ENCODE measurements at regions not wholly inside any gene's neighbourhood (a gene's known extent, or its start where the extent isn't known, plus 50 kb on each side); places are given as distances from the start of the nearest gene placed in this dataset.
A peak's percentile ranks its signal among the peaks of the same experiment; 100 is the strongest.

GRCh38 chr12:14259481-14260010, 105.9 kb upstream of the ATF7IP start:
- Mint-ChIP-seq H3K27ac (no peak overlapping the region), H3K36me3 (ENCODE audit: low read depth) (peaks cover 1% of the 10 kb centered on the region), H3K4me3 (no peak overlapping the region), H3K9me3 (peaks cover 16% of the 10 kb centered on the region), H3K27me3 (ENCODE audit: low read depth) (no peaks in the 10 kb centered on the region), H3K4me1 (ENCODE audit: low read depth) (peaks cover 59% of the 10 kb centered on the region)
- intact Hi-C loops (cut with micrococcal nuclease) = loop anchor here (5.0 kb wide), 1 partner anchor 1313 kb away; no protein-coding TSS in a partner anchor
- DNase-seq = no peak
- CTCF ChIA-PET = interaction anchor here (1.8 kb wide), 1 partner anchor 195 kb away, joined by 4 read pairs; no protein-coding TSS in a partner anchor

- no peak for DNase-seq
- H3K9me3 Mint-ChIP-seq = peaks cover 17% of the 10 kb centered on the region
- no peak overlapping the region for H3K4me3 Mint-ChIP-seq
- intact Hi-C loops (cut with micrococcal nuclease) = no loop called here
- H3K27ac Mint-ChIP-seq = peak overlapping the region; percentile 24
- peaks cover 1% of the 10 kb centered on the region for H3K36me3 Mint-ChIP-seq (ENCODE audit: low read depth)
- no peaks in the 10 kb centered on the region for H3K27me3 Mint-ChIP-seq (ENCODE audit: low read depth)
- CTCF ChIA-PET = no interaction called here
- peaks cover 53% of the 10 kb centered on the region for H3K4me1 Mint-ChIP-seq (ENCODE audit: low read depth)
Observed at GRCh38 chr12:14260011-14260993, 105.2 kb upstream of the ATF7IP start.

GRCh38 chr12:14261096-14261495, 104.4 kb upstream of the ATF7IP start:
- Mint-ChIP-seq H3K36me3 (ENCODE audit: low read depth) (peaks cover 1% of the 10 kb centered on the region), H3K9me3 (peaks cover 17% of the 10 kb centered on the region), H3K27ac (peak overlapping the region; percentile 24), H3K4me3 (no peak overlapping the region), H3K27me3 (ENCODE audit: low read depth) (no peaks in the 10 kb centered on the region), H3K4me1 (ENCODE audit: low read depth) (peaks cover 45% of the 10 kb centered on the region)
- CTCF ChIA-PET = no interaction called here
- DNase-seq = no peak
- intact Hi-C loops (cut with micrococcal nuclease) = no loop called here

- peak overlapping the region; percentile 43 for H3K27ac Mint-ChIP-seq
- H3K9me3 Mint-ChIP-seq = peaks cover 17% of the 10 kb centered on the region
- DNase-seq = no peak
- CTCF ChIA-PET = interaction anchor here (0.6 to 0.8 kb wide), 2 partner anchors 24 to 191 kb away, joined by 3 to 5 read pairs; no protein-coding TSS in a partner anchor
- intact Hi-C loops (cut with micrococcal nuclease) = no loop called here
- H3K36me3 Mint-ChIP-seq (ENCODE audit: low read depth) = peaks cover 1% of the 10 kb centered on the region
- H3K4me1 Mint-ChIP-seq (ENCODE audit: low read depth) = peaks cover 38% of the 10 kb centered on the region
- no peak overlapping the region for H3K4me3 Mint-ChIP-seq
- H3K27me3 Mint-ChIP-seq (ENCODE audit: low read depth) = no peaks in the 10 kb centered on the region
Observed at GRCh38 chr12:14261861-14262260, 103.6 kb upstream of the ATF7IP start.

DNA sequence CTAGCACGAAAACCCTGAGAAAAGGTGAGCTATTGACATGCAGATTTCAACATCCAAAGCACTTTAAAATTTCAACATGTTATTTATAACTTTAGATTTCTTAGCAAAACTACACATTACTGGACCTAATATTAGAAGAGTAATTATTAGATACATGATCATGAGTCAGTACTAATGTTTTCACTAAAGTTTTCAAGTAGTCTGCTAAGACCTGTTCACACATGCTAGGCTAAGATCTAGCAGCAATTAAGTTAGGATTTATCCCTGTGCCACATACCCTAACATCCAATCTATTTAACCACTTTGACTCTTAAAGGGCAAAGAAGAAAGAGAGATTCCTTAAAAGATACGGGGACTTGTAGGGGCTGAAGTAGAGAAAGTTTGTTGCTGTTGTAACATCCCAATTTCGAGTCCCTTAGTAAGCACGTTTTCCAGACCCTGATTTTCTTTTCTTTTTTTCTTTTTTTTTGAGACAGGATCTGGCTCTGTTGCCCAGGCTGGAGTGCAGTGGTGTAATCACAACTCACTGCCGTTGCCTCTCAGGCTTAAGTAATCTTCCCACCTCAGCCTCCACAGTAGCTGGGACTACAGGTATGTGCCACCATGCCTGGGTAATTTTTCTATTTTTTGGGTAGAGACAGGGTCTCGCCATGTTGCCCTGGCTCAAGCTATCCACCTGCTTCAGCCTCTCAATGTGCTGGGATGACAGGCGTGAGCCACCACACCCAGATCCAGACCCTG, 102.5 kb upstream of the ATF7IP start:
- no peak for DNase-seq
- CTCF ChIA-PET = interaction anchor here (0.8 to 0.9 kb wide), 2 partner anchors 25 to 102 kb away, joined by 3 to 5 read pairs; partner anchors contain the start of gene ATF7IP
- H3K4me1 Mint-ChIP-seq (ENCODE audit: low read depth) = peaks cover 34% of the 10 kb centered on the region
- intact Hi-C loops (cut with micrococcal nuclease) = no loop called here
- H3K36me3 Mint-ChIP-seq (ENCODE audit: low read depth) = peaks cover 1% of the 10 kb centered on the region
- no peaks in the 10 kb centered on the region for H3K27me3 Mint-ChIP-seq (ENCODE audit: low read depth)
- peaks cover 16% of the 10 kb centered on the region for H3K9me3 Mint-ChIP-seq
- H3K4me3 Mint-ChIP-seq = no peak overlapping the region
- peak overlapping the region; percentile 56 for H3K27ac Mint-ChIP-seq

GRCh38 chr12:14263742-14264141, 101.7 kb upstream of the ATF7IP start:
- peaks cover 28% of the 10 kb centered on the region for H3K4me1 Mint-ChIP-seq (ENCODE audit: low read depth)
- CTCF ChIA-PET = interaction anchor here (0.9 kb wide), 1 partner anchor 102 kb away, joined by 3 read pairs; the partner anchor contains the start of gene ATF7IP

GRCh38 chr12:14264316-14264715, 101.2 kb upstream of the ATF7IP start:
- DNase-seq = no peak
- Mint-ChIP-seq H3K36me3 (ENCODE audit: low read depth) (peaks cover 1% of the 10 kb centered on the region), H3K4me3 (no peak overlapping the region), H3K27ac (no peak overlapping the region), H3K27me3 (ENCODE audit: low read depth) (no peaks in the 10 kb centered on the region), H3K9me3 (peaks cover 5% of the 10 kb centered on the region), H3K4me1 (ENCODE audit: low read depth) (peaks cover 28% of the 10 kb centered on the region)
- intact Hi-C loops (cut with micrococcal nuclease) = no loop called here
- CTCF ChIA-PET = interaction anchor here (0.5 kb wide), 1 partner anchor 266 kb away, joined by 3 read pairs; no protein-coding TSS in a partner anchor

More at GRCh38 chr12:14263742-14264141, 101.7 kb upstream of the ATF7IP start:
- H3K9me3 Mint-ChIP-seq = peaks cover 8% of the 10 kb centered on the region
- H3K4me3 Mint-ChIP-seq = no peak overlapping the region
- peaks cover 1% of the 10 kb centered on the region for H3K36me3 Mint-ChIP-seq (ENCODE audit: low read depth)
- H3K27me3 Mint-ChIP-seq (ENCODE audit: low read depth) = no peaks in the 10 kb centered on the region
- no peak for DNase-seq
- no peak overlapping the region for H3K27ac Mint-ChIP-seq
- intact Hi-C loops (cut with micrococcal nuclease) = no loop called here

DNA sequence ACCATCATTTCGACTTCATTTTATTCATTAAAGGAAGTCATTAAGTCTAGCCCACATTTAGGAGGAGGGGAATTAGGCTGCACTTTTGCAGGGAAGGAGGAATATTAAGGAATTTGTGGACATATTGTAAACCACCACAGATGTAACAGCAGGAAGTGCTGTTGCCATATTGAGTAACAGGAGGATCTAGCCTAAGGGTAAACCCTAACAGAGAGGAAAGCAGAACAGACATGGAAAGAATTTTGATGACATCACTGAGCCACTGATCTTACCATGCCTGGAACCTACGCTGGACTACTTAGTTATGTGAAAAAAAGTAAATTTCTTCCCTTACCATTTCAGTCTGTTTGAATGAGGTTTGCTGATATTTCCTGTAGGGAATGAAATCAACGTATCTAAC, 100.7 kb upstream of the ATF7IP start:
- no peak overlapping the region for H3K27ac Mint-ChIP-seq
- peaks cover 3% of the 10 kb centered on the region for H3K36me3 Mint-ChIP-seq (ENCODE audit: low read depth)
- H3K27me3 Mint-ChIP-seq (ENCODE audit: low read depth) = no peaks in the 10 kb centered on the region
- DNase-seq = no peak
- intact Hi-C loops (cut with micrococcal nuclease) = no loop called here
- peaks cover 6% of the 10 kb centered on the region for H3K9me3 Mint-ChIP-seq
- CTCF ChIA-PET = no interaction called here
- H3K4me3 Mint-ChIP-seq = no peak overlapping the region
- H3K4me1 Mint-ChIP-seq (ENCODE audit: low read depth) = peaks cover 26% of the 10 kb centered on the region

- CTCF ChIA-PET = interaction anchor here (0.7 kb wide), 1 partner anchor 190 kb away, joined by 3 read pairs; no protein-coding TSS in a partner anchor
- Mint-ChIP-seq H3K36me3 (ENCODE audit: low read depth) (peaks cover 7% of the 10 kb centered on the region), H3K4me1 (ENCODE audit: low read depth) (peaks cover 20% of the 10 kb centered on the region), H3K27me3 (ENCODE audit: low read depth) (no peaks in the 10 kb centered on the region), H3K27ac (no peak overlapping the region), H3K4me3 (no peak overlapping the region), H3K9me3 (peaks cover 18% of the 10 kb centered on the region)
- intact Hi-C loops (cut with micrococcal nuclease) = no loop called here
- no peak for DNase-seq
Observed at GRCh38 chr12:14268120-14268515, 97.4 kb upstream of the ATF7IP start.

DNA sequence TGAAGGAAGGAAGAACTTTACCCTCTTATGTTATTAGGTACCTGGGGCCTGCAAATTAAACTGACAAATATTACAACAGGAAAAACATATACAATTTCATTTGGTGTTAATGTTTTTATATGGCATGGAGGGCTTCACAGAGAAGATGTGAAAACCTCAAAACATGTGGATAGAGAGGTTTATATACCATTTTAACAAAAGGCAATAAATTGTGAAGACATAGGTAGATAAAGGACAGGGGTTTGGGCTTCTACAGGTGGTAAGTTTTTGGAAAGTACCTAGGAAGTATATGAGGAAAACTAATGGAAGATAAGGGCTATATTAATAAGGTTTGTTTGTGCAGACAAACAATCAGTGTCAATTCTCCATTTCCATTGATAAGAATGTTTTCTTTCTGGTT, 95.1 kb upstream of the ATF7IP start:
- DNase-seq = no peak
- CTCF ChIA-PET = no interaction called here
- Mint-ChIP-seq H3K27me3 (ENCODE audit: low read depth) (no peaks in the 10 kb centered on the region), H3K27ac (no peak overlapping the region), H3K36me3 (ENCODE audit: low read depth) (peaks cover 7% of the 10 kb centered on the region), H3K4me1 (ENCODE audit: low read depth) (peaks cover 14% of the 10 kb centered on the region), H3K4me3 (no peak overlapping the region), H3K9me3 (peaks cover 18% of the 10 kb centered on the region)
- intact Hi-C loops (cut with micrococcal nuclease) = no loop called here

DNA sequence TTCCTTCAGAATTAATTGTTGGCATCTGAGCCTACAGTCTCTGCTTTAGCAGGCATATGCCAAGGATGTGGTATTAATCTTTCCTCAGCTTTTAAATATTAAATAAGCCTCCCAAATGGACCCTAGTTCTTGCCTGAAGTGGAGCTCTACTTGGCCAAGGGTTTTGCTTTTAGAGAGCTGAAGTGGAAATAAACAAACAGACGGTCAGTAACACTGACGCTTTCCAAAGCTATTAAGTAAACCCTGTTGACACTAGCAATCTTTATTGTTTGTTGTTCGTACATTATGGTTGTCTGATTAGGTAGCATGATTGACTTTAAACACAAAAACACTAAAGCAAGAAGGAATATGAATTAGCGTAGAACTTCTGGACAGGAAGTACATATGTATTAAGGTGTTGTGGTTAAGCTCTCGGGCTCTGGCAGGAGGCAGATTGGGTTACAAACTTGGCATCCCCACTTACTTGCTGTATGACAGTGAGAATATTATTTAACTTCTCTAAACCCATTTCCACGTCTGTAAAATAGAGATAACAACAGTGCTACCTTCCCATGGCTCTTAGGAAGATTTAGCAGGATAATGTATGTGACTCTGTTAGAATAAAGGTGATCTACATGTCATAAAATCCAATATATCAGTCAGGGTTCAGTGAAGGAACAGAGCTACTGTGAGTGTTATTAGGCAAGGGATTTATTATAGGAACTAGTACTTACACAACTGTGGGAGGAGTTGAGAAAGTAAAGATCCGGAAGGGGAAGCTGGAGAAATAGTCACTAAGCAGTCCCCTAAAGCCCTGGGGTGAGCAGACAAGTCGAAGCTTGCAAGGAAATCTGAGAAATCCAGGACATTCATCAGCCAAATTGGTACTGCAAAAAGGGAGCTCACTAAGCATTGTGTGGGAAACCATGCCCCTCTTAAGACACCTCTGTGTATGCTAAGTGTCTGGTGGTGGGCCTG, 92.2 kb upstream of the ATF7IP start:
- no peak overlapping the region for H3K27ac Mint-ChIP-seq
- no peaks in the 10 kb centered on the region for H3K27me3 Mint-ChIP-seq (ENCODE audit: low read depth)
- H3K4me1 Mint-ChIP-seq (ENCODE audit: low read depth) = peaks cover 11% of the 10 kb centered on the region
- intact Hi-C loops (cut with micrococcal nuclease) = no loop called here
- H3K36me3 Mint-ChIP-seq (ENCODE audit: low read depth) = peaks cover 7% of the 10 kb centered on the region
- no peak for DNase-seq
- no peak overlapping the region for H3K4me3 Mint-ChIP-seq
- H3K9me3 Mint-ChIP-seq = peaks cover 18% of the 10 kb centered on the region
- CTCF ChIA-PET = interaction anchor here (0.8 kb wide), 1 partner anchor 35 kb away, joined by 5 read pairs; no protein-coding TSS in a partner anchor

All from activated naive CD4-positive, alpha-beta T cell treated with anti-CD3 and anti-CD28 coated beads for 36 hours (primary cell).